GM21381 (cell line): ENCODE measurements at regions not wholly inside any gene's neighbourhood (a gene's known extent, or its start where the extent isn't known, plus 50 kb on each side); places are given as distances from the start of the nearest gene placed in this dataset.

ENCODE experiments used
- ATAC-seq: cut with Tn5 transposase; IDR thresholded peaks from one replicate; pipeline ENCODE4 v1.9.1; 2021; ENCODE audit warnings: mild to moderate bottlenecking, moderate library complexity; ENCODE audit not compliant: unreplicated experiment

GRCh38 chr4:37058826-37059225, 185.7 kb upstream of the NWD2 start:
- no peak for ATAC-seq

GRCh38 chr4:37066159-37066558, 178.4 kb upstream of the NWD2 start:
- no peak for ATAC-seq

- no peak for ATAC-seq
Measured at GRCh38 chr4:37068580-37068979, 176.0 kb upstream of the NWD2 start.

- ATAC-seq: no peak
Measured at GRCh38 chr4:37070041-37070440, 174.5 kb upstream of the NWD2 start.

- ATAC-seq: no peak
Measured at GRCh38 chr4:37071576-37071975, 173.0 kb upstream of the NWD2 start.

GRCh38 chr4:37073226-37073840, 171.2 kb upstream of the NWD2 start:
- no peak for ATAC-seq

GRCh38 chr4:37082912-37083311, 161.6 kb upstream of the NWD2 start:
- no peak for ATAC-seq

- no peak for ATAC-seq
Measured at GRCh38 chr4:37095925-37096324, 148.6 kb upstream of the NWD2 start.

- no peak for ATAC-seq
Measured at GRCh38 chr4:37101182-37101581, 143.4 kb upstream of the NWD2 start.

GRCh38 chr4:37101686-37102085, 142.9 kb upstream of the NWD2 start:
- no peak for ATAC-seq

GRCh38 chr4:37109756-37110155, 134.8 kb upstream of the NWD2 start:
- no peak for ATAC-seq

GRCh38 chr4:37124800-37125199, 119.7 kb upstream of the NWD2 start:
- ATAC-seq: no peak

GRCh38 chr4:37126051-37126450, 118.5 kb upstream of the NWD2 start:
- no peak for ATAC-seq

GRCh38 chr4:37130465-37130864, 114.1 kb upstream of the NWD2 start:
- no peak for ATAC-seq

- no peak for ATAC-seq
Measured at GRCh38 chr4:37132351-37132974, 112.1 kb upstream of the NWD2 start.

- ATAC-seq: no peak
Measured at GRCh38 chr4:37132975-37133360, 111.6 kb upstream of the NWD2 start.

- no peak for ATAC-seq
Measured at GRCh38 chr4:37138019-37138653, 106.4 kb upstream of the NWD2 start.

GRCh38 chr4:37138789-37139188, 105.8 kb upstream of the NWD2 start:
- no peak for ATAC-seq

GRCh38 chr4:37139987-37140386, 104.6 kb upstream of the NWD2 start:
- ATAC-seq: no peak

GRCh38 chr4:37146260-37146659, 98.3 kb upstream of the NWD2 start:
- no peak for ATAC-seq

GRCh38 chr4:37157476-37158167, 86.9 kb upstream of the NWD2 start:
- no peak for ATAC-seq

GRCh38 chr4:37160653-37161052, 83.9 kb upstream of the NWD2 start:
- no peak for ATAC-seq
